ENCODE measurements at regions not wholly inside any gene's neighbourhood (a gene's known extent, or its start where the extent isn't known, plus 50 kb on each side); places are given as distances from the start of the nearest gene placed in this dataset.
"Not testable (repeated sequence)": the region's sequence is repeated elsewhere in the genome, so short reads cannot be mapped to it uniquely, and the experiment has no call there.

- H3K9me1 ChIP-seq (ENCODE audit: insufficient read depth, low read length); H4K91ac ChIP-seq (ENCODE audit: insufficient read depth, low read depth, low read length); H2AK5ac ChIP-seq (ENCODE audit: low read depth, low read length); dilution Hi-C loops (cut with HindIII; ENCODE audit: low sequenced_read_pairs, unreplicated experiment); H3K9me3 ChIP-seq (ENCODE audit: control insufficient read depth, insufficient read depth, low read length); BruUV-seq (replicated peaks); POLR2A ChIA-PET (ENCODE audit: unreplicated experiment); H2BK20ac ChIP-seq (ENCODE audit: low read depth, low read length); H3K79me1 ChIP-seq (ENCODE audit: low read depth in 1 of 2, low read length in 2 of 2); H3K36me3 ChIP-seq (ENCODE audit: control insufficient read depth, insufficient read depth, low read length); in situ Hi-C loops (cut with MboI; ENCODE audit: low sequenced_read_pairs); H3K4me1 ChIP-seq (ENCODE audit: control insufficient read depth, insufficient read depth, low read length); H2BK15ac ChIP-seq (ENCODE audit: low read depth, low read length); H3K27me3 ChIP-seq (ENCODE audit: control insufficient read depth, insufficient read depth, low read length); intact Hi-C loops (cut with micrococcal nuclease); H4K20me1 ChIP-seq (ENCODE audit: insufficient read depth, low read length); H2AK9ac ChIP-seq (replicated peaks; ENCODE audit: low read depth, low read length, poor library complexity); CTCF ChIA-PET: not testable (repeated sequence)
- WGBS, 2 experiments (ENCODE audit: extremely low coverage in 2 of 2, insufficient read length in 1 of 2) = 1% methylated on average over 15 of the region's 96 CpGs; no CpG with 5 or more reads in 1 of the 2 experiments
- ATAC-seq (ENCODE audit: low read depth) = peak; percentile 93
- H4K8ac ChIP-seq (ENCODE audit: low read depth in 2 of 2, low read length in 2 of 2) = peak overlapping the region; percentile 16 to 81; a peak in 1 of 4 replicates
- peak overlapping the region; percentile 97 for H3K14ac ChIP-seq (replicated peaks; ENCODE audit: low read depth, low read length)
- peak overlapping the region; percentile 100 for H3K27ac ChIP-seq (ENCODE audit: insufficient read depth, low read length)
- peak overlapping the region; percentile 74; the same call in 1 of the 2 replicates for H2BK120ac ChIP-seq (ENCODE audit: low read depth, low read length)
- H2BK5ac ChIP-seq (ENCODE audit: low read depth, low read length, poor library complexity, severe bottlenecking) = peak overlapping the region; percentile 99
- H3K4me2 ChIP-seq (ENCODE audit: low read depth, low read length) = peak overlapping the region; percentile 34
- peak overlapping the region; percentile 72 for H3K56ac ChIP-seq (ENCODE audit: extremely low read depth, insufficient read depth, low read length)
- H3K18ac ChIP-seq (ENCODE audit: low read depth, low read length) = peak overlapping the region; percentile 71
- H3K4me3 ChIP-seq (ENCODE audit: insufficient read depth, low read depth, low read length) = peak overlapping the region; percentile 99
- peak overlapping the region; percentile 24 for H4K5ac ChIP-seq (ENCODE audit: low read depth, low read length)
- peak overlapping the region; percentile 74 for H3K4ac ChIP-seq (ENCODE audit: low read depth, low read length)
- H2AFZ ChIP-seq (replicated peaks; ENCODE audit: low read length, poor library complexity) = peak overlapping the region; percentile 84
- peak overlapping the region; percentile 97 for H3K9ac ChIP-seq (ENCODE audit: low read depth, low read length)
- peak; percentile 52; the same call in 1 of the 2 replicates for TF ChIP-seq POLR2A (IDR thresholded peaks at IDR 0.05; ENCODE audit: low read depth, low read length)
- peak; percentile 56 for DNase-seq
- peak overlapping the region; percentile 91; the same call in 1 of the 2 replicates for H3K23ac ChIP-seq (ENCODE audit: low read depth, low read length)
These were observed 62.6 kb upstream of the CDR2 start for GRCh38 chr16:22436823-22437652.

- Histone ChIP-seq H3K9ac (ENCODE audit: low read depth, low read length) (peak overlapping the region; percentile 97; the same call in 1 of the 2 replicates), H3K4ac (ENCODE audit: low read depth, low read length) (peak overlapping the region; percentile 74; the same call in 1 of the 2 replicates), H3K4me2 (ENCODE audit: low read depth, low read length) (peak overlapping the region; percentile 86), H4K8ac (ENCODE audit: low read depth in 2 of 2, low read length in 2 of 2) (0 out of 4 replicates have a peak overlapping the region, but pooled peaks of 1 of the 2 experiments have one; percentile 81), H3K4me3 (ENCODE audit: insufficient read depth, low read depth, low read length) (peak overlapping the region; percentile 99), H2BK5ac (ENCODE audit: low read depth, low read length, poor library complexity, severe bottlenecking) (peak overlapping the region; percentile 99)
- H4K91ac ChIP-seq (ENCODE audit: insufficient read depth, low read depth, low read length); H2BK15ac ChIP-seq (ENCODE audit: low read depth, low read length); intact Hi-C loops (cut with micrococcal nuclease); H3K27ac ChIP-seq (ENCODE audit: insufficient read depth, low read length); H4K20me1 ChIP-seq (ENCODE audit: insufficient read depth, low read length); H3K4me1 ChIP-seq (ENCODE audit: control insufficient read depth, insufficient read depth, low read length); H3K14ac ChIP-seq (replicated peaks; ENCODE audit: low read depth, low read length); CTCF ChIA-PET; POLR2A ChIA-PET (ENCODE audit: unreplicated experiment); H2AFZ ChIP-seq (replicated peaks; ENCODE audit: low read length, poor library complexity); H3K18ac ChIP-seq (ENCODE audit: low read depth, low read length); H2AK9ac ChIP-seq (replicated peaks; ENCODE audit: low read depth, low read length, poor library complexity); H3K9me3 ChIP-seq (ENCODE audit: control insufficient read depth, insufficient read depth, low read length); H3K56ac ChIP-seq (ENCODE audit: extremely low read depth, insufficient read depth, low read length); dilution Hi-C loops (cut with HindIII; ENCODE audit: low sequenced_read_pairs, unreplicated experiment); H4K5ac ChIP-seq (ENCODE audit: low read depth, low read length); H3K9me1 ChIP-seq (ENCODE audit: insufficient read depth, low read length); H2AK5ac ChIP-seq (ENCODE audit: low read depth, low read length); H3K23ac ChIP-seq (ENCODE audit: low read depth, low read length); H2BK20ac ChIP-seq (ENCODE audit: low read depth, low read length); DNase-seq; in situ Hi-C loops (cut with MboI; ENCODE audit: low sequenced_read_pairs); H2BK120ac ChIP-seq (ENCODE audit: low read depth, low read length); H3K79me1 ChIP-seq (ENCODE audit: low read depth in 1 of 2, low read length in 2 of 2); H3K27me3 ChIP-seq (ENCODE audit: control insufficient read depth, insufficient read depth, low read length); H3K36me3 ChIP-seq (ENCODE audit: control insufficient read depth, insufficient read depth, low read length): not testable (repeated sequence)
- BruUV-seq (replicated peaks) = TSS peak; percentile 61
- peak; percentile 52 for ATAC-seq (ENCODE audit: low read depth)
- WGBS, 2 experiments (ENCODE audit: extremely low coverage in 2 of 2, insufficient read length in 1 of 2) = no CpG with 5 or more reads among the region's 6 CpGs
These were observed 62.0 kb upstream of the CDR2 start for GRCh38 chr16:22436326-22436822.

All from IMR-90 (cell line).